Astrocyte (in vitro differentiated cells and primary cell): ENCODE measurements at regions not wholly inside any gene's neighbourhood (a gene's known extent, or its start where the extent isn't known, plus 50 kb on each side); places are given as distances from the start of the nearest gene placed in this dataset.

Experiments
- DNase-seq: peaks from one replicate; pipeline ENCODE4 v3.0.0-alpha.2; 2010; ENCODE audit warnings: low read depth
- FAIRE-seq: peaks from 2 replicates; lab custom pipeline; 2011; peaks lifted over from hg19 to GRCh38; lab: Jason Lieb, UNC
- H2AFZ ChIP-seq: 2 replicates; pipeline ENCODE4 v1.6.0; 2012; ENCODE audit warnings: low read depth, low read length, inconsistent platforms
- H3K27ac ChIP-seq: 2 replicates; pipeline ENCODE4 v1.5.1; 2011; ENCODE audit warnings: low read depth, low read length, inconsistent platforms
- H3K27me3 ChIP-seq: 2 replicates; pipeline ENCODE4 v1.6.0; 2011; ENCODE audit warnings: low read length, inconsistent platforms; ENCODE audit not compliant: insufficient read depth
- H3K36me3 ChIP-seq: 2 replicates; pipeline ENCODE4 v1.5.1; 2011; ENCODE audit warnings: low read length, inconsistent platforms; ENCODE audit not compliant: insufficient read depth
- H3K4me1 ChIP-seq: 2 replicates; pipeline ENCODE4 v1.5.1; 2011; ENCODE audit warnings: low read length, inconsistent platforms; ENCODE audit not compliant: insufficient read depth
- H3K4me2 ChIP-seq: 2 replicates; pipeline ENCODE4 v1.6.0; 2012; ENCODE audit warnings: low read length, inconsistent platforms
- H3K4me3 ChIP-seq: 2 replicates; pipeline ENCODE4 v1.5.1; 2011; ENCODE audit warnings: low read depth, mild to moderate bottlenecking, low read length, inconsistent platforms; ENCODE audit not compliant: insufficient read depth
- H3K79me2 ChIP-seq: 2 replicates; pipeline ENCODE4 v1.6.0; 2012; ENCODE audit warnings: mild to moderate bottlenecking, low read length, inconsistent platforms; ENCODE audit not compliant: insufficient read depth
- H3K9ac ChIP-seq: 2 replicates; pipeline ENCODE4 v1.6.0; 2012; ENCODE audit warnings: mild to moderate bottlenecking, low read length, inconsistent platforms
- H3K9me3 ChIP-seq: 2 replicates; pipeline ENCODE4 v1.5.1; 2012; ENCODE audit warnings: low read depth, mild to moderate bottlenecking, low read length, inconsistent platforms; ENCODE audit not compliant: insufficient read depth
- H4K20me1 ChIP-seq: 2 replicates; pipeline ENCODE4 v1.6.0; 2012; ENCODE audit warnings: low read length, inconsistent platforms; ENCODE audit not compliant: insufficient read depth
- H3K27ac Mint-ChIP-seq: one replicate; pipeline ENCODE4 v1.8.0; 2021; ENCODE audit warnings: mild to moderate bottlenecking, mixed read lengths; ENCODE audit not compliant: unreplicated experiment
- H3K27me3 Mint-ChIP-seq: one replicate; pipeline ENCODE4 v1.8.0; 2021; ENCODE audit warnings: low read depth, mixed read lengths; ENCODE audit not compliant: unreplicated experiment
- H3K36me3 Mint-ChIP-seq: one replicate; pipeline ENCODE4 v1.8.0; 2021; ENCODE audit warnings: low read depth, mixed read lengths; ENCODE audit not compliant: unreplicated experiment
- H3K4me1 Mint-ChIP-seq: one replicate; pipeline ENCODE4 v1.8.0; 2021; ENCODE audit warnings: low read depth, mixed read lengths; ENCODE audit not compliant: unreplicated experiment
- H3K4me3 Mint-ChIP-seq: one replicate; pipeline ENCODE4 v1.8.0; 2021; ENCODE audit warnings: mild to moderate bottlenecking, moderate library complexity, mixed read lengths; ENCODE audit not compliant: unreplicated experiment
- H3K9me3 Mint-ChIP-seq: one replicate; pipeline ENCODE4 v1.8.0; 2021; ENCODE audit warnings: mild to moderate bottlenecking, mixed read lengths; ENCODE audit not compliant: unreplicated experiment
- EZH2 ChIP-seq: IDR thresholded peaks from 2 replicates; pipeline ENCODE4 v1.6.1; 2012; ENCODE audit warnings: mild to moderate bottlenecking, low read length, inconsistent platforms; ENCODE audit not compliant: insufficient read depth
- TF ChIP-seq, protein P1 (sequence below): IDR thresholded peaks from 2 replicates; pipeline ENCODE4 v1.5.1; 2011; ENCODE audit warnings: low read depth, mild to moderate bottlenecking, inconsistent platforms, low read length, moderate library complexity; ENCODE audit not compliant: insufficient read depth

- TF ChIP-seq, protein P1, sequence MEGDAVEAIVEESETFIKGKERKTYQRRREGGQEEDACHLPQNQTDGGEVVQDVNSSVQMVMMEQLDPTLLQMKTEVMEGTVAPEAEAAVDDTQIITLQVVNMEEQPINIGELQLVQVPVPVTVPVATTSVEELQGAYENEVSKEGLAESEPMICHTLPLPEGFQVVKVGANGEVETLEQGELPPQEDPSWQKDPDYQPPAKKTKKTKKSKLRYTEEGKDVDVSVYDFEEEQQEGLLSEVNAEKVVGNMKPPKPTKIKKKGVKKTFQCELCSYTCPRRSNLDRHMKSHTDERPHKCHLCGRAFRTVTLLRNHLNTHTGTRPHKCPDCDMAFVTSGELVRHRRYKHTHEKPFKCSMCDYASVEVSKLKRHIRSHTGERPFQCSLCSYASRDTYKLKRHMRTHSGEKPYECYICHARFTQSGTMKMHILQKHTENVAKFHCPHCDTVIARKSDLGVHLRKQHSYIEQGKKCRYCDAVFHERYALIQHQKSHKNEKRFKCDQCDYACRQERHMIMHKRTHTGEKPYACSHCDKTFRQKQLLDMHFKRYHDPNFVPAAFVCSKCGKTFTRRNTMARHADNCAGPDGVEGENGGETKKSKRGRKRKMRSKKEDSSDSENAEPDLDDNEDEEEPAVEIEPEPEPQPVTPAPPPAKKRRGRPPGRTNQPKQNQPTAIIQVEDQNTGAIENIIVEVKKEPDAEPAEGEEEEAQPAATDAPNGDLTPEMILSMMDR = no peak
- no peak for TF ChIP-seq EZH2
- Mint-ChIP-seq H3K36me3 (no peaks in the 10 kb centered on the region), H3K4me3 (no peak overlapping the region), H3K27me3 (peaks cover 34% of the 10 kb centered on the region), H3K4me1 (no peaks in the 10 kb centered on the region), H3K9me3 (peaks cover 9% of the 10 kb centered on the region), H3K27ac (no peak overlapping the region)
- no peaks in the 10 kb centered on the region for H3K4me1 ChIP-seq
- no peak overlapping the region for H3K27ac ChIP-seq
- H3K27me3 ChIP-seq = peaks cover 23% of the 10 kb centered on the region
- no peaks in the 10 kb centered on the region for H4K20me1 ChIP-seq
- FAIRE-seq = no peak
- H2AFZ ChIP-seq = no peak overlapping the region
- no peaks in the 10 kb centered on the region for H3K79me2 ChIP-seq
- no peak overlapping the region for H3K9ac ChIP-seq
- DNase-seq = no peak
- no peaks in the 10 kb centered on the region for H3K9me3 ChIP-seq
- H3K4me3 ChIP-seq = no peak overlapping the region
- H3K4me2 ChIP-seq = no peak overlapping the region
- H3K36me3 ChIP-seq = no peaks in the 10 kb centered on the region
Observed at GRCh38 chr10:43796781-43797180, 148.1 kb upstream of the ZNF32 start.

DNA sequence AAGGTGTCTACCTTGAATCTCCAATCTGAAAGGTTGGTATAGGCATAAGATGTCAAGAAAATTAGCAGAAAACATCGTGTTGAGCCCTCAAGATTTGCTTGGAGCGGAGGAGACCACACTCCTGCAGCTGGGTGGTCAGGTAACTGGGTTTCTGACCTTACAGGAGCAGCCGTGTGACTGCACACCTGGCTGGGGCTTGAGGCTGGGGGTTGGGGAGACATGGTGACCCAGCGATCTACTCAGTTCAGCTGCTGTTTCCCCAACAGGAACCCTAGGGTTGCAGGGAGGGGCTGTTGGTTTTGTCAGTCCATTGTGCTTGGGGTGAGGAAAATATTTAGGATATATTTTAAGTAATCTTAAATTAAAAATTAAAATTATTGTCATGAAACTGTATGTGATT is 147.0 kb upstream of the ZNF32 start:
- no peak for DNase-seq
- H3K27me3 Mint-ChIP-seq = peaks cover 31% of the 10 kb centered on the region
- no peak overlapping the region for H2AFZ ChIP-seq

GRCh38 chr10:43795093-43795492 is 146.4 kb upstream of the ZNF32 start:
- H3K27ac Mint-ChIP-seq = no peak overlapping the region
- H3K4me1 ChIP-seq = no peaks in the 10 kb centered on the region
- H3K4me2 ChIP-seq = no peak overlapping the region
- no peaks in the 10 kb centered on the region for H4K20me1 ChIP-seq
- H3K4me3 Mint-ChIP-seq = no peak overlapping the region
- no peak overlapping the region for H3K4me3 ChIP-seq
- peaks cover 32% of the 10 kb centered on the region for H3K27me3 Mint-ChIP-seq
- no peaks in the 10 kb centered on the region for H3K4me1 Mint-ChIP-seq
- H3K27me3 ChIP-seq = peaks cover 15% of the 10 kb centered on the region
- TF ChIP-seq, protein P1 = no peak
- TF ChIP-seq EZH2 = no peak
- no peak overlapping the region for H3K9ac ChIP-seq
- H3K9me3 Mint-ChIP-seq = peaks cover 9% of the 10 kb centered on the region
- H3K27ac ChIP-seq = no peak overlapping the region
- H3K36me3 ChIP-seq = no peaks in the 10 kb centered on the region
- no peaks in the 10 kb centered on the region for H3K9me3 ChIP-seq
- H2AFZ ChIP-seq = no peak overlapping the region
- FAIRE-seq (no peak), DNase-seq (no peak)
- no peaks in the 10 kb centered on the region for H3K79me2 ChIP-seq
- H3K36me3 Mint-ChIP-seq = no peaks in the 10 kb centered on the region

More for the DNA sequence above, 147.0 kb upstream of the ZNF32 start:
- Histone ChIP-seq H3K27ac (no peak overlapping the region), H3K4me1 (no peaks in the 10 kb centered on the region), H3K79me2 (no peaks in the 10 kb centered on the region), H4K20me1 (no peaks in the 10 kb centered on the region), H3K36me3 (no peaks in the 10 kb centered on the region), H3K27me3 (peaks cover 17% of the 10 kb centered on the region), H3K9me3 (no peaks in the 10 kb centered on the region), H3K4me2 (no peak overlapping the region), H3K4me3 (no peak overlapping the region), H3K9ac (no peak overlapping the region)
- peaks cover 9% of the 10 kb centered on the region for H3K9me3 Mint-ChIP-seq
- FAIRE-seq = no peak
- no peak for TF ChIP-seq EZH2
- no peak overlapping the region for H3K4me3 Mint-ChIP-seq
- H3K36me3 Mint-ChIP-seq = no peaks in the 10 kb centered on the region
- no peak overlapping the region for H3K27ac Mint-ChIP-seq
- H3K4me1 Mint-ChIP-seq = no peaks in the 10 kb centered on the region
